Activated CD4-positive, alpha-beta T cell treated with anti-CD3 and anti-CD28 coated beads for 4 hours (primary cell): ENCODE measurements at regions not wholly inside any gene's neighbourhood (a gene's known extent, or its start where the extent isn't known, plus 50 kb on each side); places are given as distances from the start of the nearest gene placed in this dataset.
"Not testable (repeated sequence)": the region's sequence is repeated elsewhere in the genome, so short reads cannot be mapped to it uniquely, and the experiment has no call there.

Experiments
- DNase-seq, 2 donors: peaks; one replicate each; pipeline ENCODE4 v3.0.0-alpha.2; 2020

GRCh38 chr1:221543529-221544120 is 198.3 kb downstream of the DUSP10 start:
- no peak for DNase-seq

DNA sequence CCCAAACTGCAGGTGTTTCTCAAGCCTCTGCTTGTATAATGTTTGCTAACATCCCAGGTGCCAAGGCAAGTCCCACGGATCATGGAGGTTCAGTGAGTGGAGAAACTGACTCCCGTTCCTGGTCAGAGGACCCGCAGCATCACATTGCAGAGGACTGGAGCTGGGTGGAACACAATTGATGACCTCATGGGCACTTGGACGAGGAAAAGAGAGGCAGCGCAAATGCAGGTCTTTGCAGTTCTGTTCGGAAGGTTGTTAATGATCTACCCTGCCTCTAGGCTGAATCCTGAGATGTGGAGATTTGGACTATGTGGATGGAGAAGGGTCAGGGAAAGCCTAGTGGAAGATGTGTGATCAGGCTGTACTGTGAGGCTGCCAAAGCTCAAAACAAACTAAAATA is 192.9 kb downstream of the DUSP10 start:
- no peak for DNase-seq

GRCh38 chr1:221549815-221550214 is 192.1 kb downstream of the DUSP10 start:
- DNase-seq: no peak

DNA sequence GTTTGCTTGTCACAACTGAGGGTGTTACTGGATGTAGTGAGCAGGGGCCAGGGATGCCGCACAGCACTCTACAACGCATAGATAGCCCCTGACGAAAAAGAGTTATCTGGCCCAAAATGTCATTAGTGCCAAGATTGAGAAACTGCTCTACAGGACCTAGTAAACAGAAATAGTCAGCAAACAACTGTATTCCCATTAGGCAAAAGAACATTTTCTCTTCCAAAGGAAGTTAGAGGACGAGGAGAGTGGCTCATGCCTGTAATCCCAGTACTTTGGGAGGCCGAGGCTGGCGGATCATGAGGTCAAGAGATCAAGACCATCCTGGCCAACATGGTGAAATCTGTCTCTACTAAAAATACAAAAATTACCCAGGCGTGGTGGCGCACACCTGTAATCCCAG is 189.1 kb downstream of the DUSP10 start:
- not testable (repeated sequence) for DNase-seq

DNA sequence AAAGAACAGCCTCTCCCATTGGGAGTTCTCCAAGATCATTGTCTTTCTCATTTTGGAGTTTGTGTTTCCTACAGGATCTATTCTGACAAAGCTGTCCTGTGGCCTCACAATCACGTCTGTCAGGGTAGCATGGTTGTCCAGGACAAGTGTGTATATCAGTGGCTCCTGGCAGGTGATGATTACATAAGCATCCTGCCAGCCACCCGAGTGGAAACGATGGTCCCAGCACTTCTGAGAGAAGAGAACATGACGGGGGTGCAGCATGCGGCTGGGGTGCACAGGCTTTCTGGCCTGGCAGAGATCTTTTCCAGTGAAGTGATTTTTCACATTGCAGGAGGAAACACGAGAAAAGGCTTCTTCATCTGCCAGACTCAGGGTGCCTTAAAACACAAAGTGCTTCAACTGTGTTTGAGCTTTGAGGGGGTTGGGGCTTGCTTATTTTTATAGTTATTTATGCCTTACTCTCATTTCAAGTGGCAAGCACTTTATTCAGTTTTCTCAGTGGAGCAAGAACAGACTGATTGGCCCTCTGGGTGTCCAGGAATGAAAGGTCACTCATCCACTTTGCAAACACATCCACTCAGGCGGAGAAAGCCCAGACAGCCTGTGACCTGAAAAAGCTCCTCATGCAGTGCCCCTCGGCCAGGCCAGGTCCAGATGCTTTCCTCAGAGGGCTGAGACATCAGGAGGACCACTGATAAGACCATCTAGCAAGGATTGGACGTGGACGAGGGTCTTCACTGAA is 186.0 kb downstream of the DUSP10 start:
- DNase-seq: no peak

GRCh38 chr1:221556435-221556834 is 185.5 kb downstream of the DUSP10 start:
- no peak for DNase-seq

DNA sequence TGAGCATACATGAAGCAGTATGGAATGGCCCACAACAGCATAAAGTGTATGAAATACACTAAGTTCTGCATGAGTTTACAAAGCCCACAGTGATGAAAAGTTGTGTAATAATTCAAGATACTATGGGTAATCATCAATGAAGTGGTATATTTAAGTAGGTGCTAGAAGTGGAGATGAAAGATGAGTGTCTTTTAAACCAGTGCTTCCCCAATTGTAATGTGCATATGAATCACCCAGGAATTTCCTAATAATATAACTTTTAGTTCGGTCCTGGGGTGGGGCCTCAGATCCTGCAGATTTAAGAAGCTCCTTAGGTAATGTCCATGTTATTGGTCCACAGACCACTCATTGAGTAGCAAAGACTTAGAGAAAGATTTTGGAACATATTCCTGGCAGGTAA is 184.9 kb downstream of the DUSP10 start:
- DNase-seq: no peak

DNA sequence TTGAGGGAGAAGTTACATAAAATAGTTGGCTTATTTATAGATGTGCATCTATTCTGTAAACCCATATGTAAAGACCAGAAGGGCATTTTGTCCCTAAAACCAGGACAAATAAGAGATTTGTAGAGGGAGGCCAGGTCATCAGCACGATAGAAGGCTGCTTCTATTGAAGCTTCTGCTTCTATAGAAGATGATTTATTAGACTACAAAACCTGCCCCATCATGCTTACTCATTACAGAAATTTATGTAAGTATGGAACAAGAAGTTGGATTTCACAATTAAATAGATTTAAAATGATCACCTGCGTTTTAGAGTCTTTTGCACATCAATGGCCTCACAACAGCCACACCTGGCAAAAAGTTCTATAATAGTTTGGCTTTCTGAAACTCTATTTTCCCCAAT is 183.5 kb downstream of the DUSP10 start:
- no peak for DNase-seq

GRCh38 chr1:221559911-221560310 is 182.0 kb downstream of the DUSP10 start:
- no peak for DNase-seq

- no peak for DNase-seq
Measured at GRCh38 chr1:221562542-221563475, 179.1 kb downstream of the DUSP10 start.

GRCh38 chr1:221563476-221563921 is 178.4 kb downstream of the DUSP10 start:
- no peak for DNase-seq

GRCh38 chr1:221564891-221565290 is 177.0 kb downstream of the DUSP10 start:
- no peak for DNase-seq

DNA sequence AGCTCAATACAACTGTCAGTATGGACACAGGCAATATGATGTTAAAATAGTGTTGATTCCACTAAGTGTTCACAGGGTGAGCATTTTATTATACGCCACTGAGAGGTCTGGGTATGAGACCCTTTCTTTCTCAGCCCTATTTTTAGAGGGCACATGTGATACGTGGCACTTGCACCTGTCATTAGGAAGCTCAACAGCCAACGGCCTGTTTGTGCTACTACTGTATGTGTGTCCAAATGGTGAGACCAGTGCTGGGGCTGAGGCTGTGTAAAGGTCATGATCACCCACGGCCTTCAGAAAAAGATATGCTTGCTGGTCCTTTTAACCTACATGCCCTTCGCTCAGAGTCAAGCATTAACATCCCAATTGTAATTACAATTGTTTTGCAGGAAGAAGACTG is 176.2 kb downstream of the DUSP10 start:
- DNase-seq: no peak

GRCh38 chr1:221567859-221568507 is 173.9 kb downstream of the DUSP10 start:
- no peak for DNase-seq

- no peak for DNase-seq
Measured at GRCh38 chr1:221573756-221574155, 168.1 kb downstream of the DUSP10 start.

DNA sequence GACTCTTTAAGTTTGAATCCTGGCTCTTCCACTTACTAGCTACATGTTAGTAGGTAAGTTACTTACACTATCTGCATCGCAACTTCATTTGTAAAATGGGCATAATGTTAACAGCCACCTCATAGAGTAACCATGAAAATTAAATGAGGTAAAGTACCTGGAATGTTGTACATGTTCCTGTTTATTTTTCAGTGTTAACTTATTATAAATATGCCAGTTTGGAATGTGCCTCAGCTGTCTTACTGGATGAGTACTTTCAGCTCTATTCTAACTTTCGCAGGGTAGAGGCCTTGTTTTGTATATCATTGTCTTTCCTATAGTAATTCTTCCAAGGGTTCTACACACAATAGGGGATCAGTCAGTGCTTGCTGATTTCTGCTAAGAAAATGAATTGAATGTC is 167.4 kb downstream of the DUSP10 start:
- no peak for DNase-seq

GRCh38 chr1:221575605-221576004 is 166.3 kb downstream of the DUSP10 start:
- no peak for DNase-seq

GRCh38 chr1:221576268-221576667 is 165.6 kb downstream of the DUSP10 start:
- no peak for DNase-seq

DNA sequence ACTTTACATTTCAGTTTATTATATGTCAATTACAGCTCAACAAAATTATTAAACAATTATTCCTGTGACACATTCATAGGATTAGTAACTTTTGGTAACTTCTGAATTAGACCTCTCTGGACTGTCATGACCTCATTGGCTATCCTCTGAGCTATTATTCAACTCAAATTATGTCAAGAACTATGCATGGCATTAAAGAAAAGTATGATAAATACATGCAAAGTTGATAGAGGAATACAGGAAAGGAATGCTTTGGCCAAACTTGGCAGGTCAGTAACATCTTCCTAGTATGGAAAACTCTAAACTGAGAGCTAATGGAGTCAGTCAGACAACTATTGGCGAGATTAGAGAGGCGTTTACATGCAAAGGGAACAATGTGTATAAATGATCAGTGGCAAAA is 158.4 kb downstream of the DUSP10 start:
- no peak for DNase-seq

DNA sequence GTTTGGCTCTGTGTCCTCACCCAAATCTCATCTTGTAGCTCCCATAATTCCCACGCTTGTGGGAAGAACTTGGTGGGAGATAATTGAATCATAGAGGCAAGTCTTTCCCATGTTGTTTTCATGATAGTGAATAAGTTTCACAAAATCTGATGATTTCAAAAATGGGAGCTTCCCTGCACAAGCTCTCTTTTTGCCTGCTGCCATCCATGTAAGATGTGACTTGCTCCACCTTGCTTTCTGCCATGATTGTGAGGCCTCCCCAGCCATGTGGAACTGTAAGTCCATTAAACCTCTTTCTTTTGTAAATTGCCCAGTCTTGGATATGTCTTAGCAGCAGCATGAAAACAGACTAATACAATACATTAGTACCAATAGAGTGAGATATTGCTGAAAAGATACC is 154.9 kb downstream of the DUSP10 start:
- not testable (repeated sequence) for DNase-seq

GRCh38 chr1:221591250-221591649 is 150.6 kb downstream of the DUSP10 start:
- DNase-seq: not testable (repeated sequence)

DNA sequence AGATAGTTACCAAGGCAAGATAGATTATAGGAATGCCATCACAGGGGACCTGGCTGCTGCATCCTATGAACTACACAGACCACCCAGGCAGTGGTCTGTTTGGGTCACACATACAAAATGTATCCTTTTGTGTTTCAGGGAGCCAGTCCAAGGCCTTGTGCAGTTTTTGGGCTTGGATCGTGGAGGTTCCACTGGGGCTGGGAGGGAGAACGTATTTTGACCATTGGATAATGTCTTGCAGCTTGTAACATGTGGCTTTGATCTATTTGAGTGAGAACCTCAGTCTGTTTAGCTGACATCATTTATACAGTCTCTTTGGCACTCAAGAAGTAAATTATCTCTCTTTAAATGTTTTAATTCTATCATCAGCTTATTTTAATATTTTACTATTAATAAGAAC is 147.3 kb downstream of the DUSP10 start:
- DNase-seq: no peak

GRCh38 chr1:221598122-221598521 is 143.8 kb downstream of the DUSP10 start:
- DNase-seq: no peak
